WTC11 (cell line): ENCODE measurements at regions not wholly inside any gene's neighbourhood (a gene's known extent, or its start where the extent isn't known, plus 50 kb on each side); places are given as distances from the start of the nearest gene placed in this dataset.

Source experiments
- ATAC-seq: fragments of 200-7000 bp; cut with Tn5 transposase; 2 replicates; pipeline ENCODE4 v1.10.0; 2021; ENCODE audit warnings: mild to moderate bottlenecking, moderate library complexity
- CTCF ChIA-PET: fragments of 300-600 bp; sonication (Branson Sonifier 250); formaldehyde crosslinking; loops from one replicate; lab custom pipeline; 2021; ENCODE audit warnings: antibody characterized with exemption; lab: Charles Lee
- POLR2A ChIA-PET: fragments of 350-600 bp; sonication (Branson Sonifier 250); formaldehyde crosslinking; loops from one replicate; lab custom pipeline; 2021; ENCODE audit warnings: antibody characterized with exemption; lab: Charles Lee
- DNase-seq: peaks from one replicate; pipeline ENCODE4 v3.0.0; 2021; ENCODE audit warnings: low spot score
- H3K27ac Mint-ChIP-seq: 2 replicates; pipeline ENCODE4 v1.8.0; 2021; ENCODE audit warnings: mixed read lengths
- H3K27me3 Mint-ChIP-seq: 2 replicates; pipeline ENCODE4 v1.8.0; 2021; ENCODE audit warnings: low read depth, mild to moderate bottlenecking, moderate library complexity, mixed read lengths
- H3K36me3 Mint-ChIP-seq: 2 replicates; pipeline ENCODE4 v1.8.0; 2021; ENCODE audit warnings: mixed read lengths
- H3K4me1 Mint-ChIP-seq: 2 replicates; pipeline ENCODE4 v1.8.0; 2022; ENCODE audit warnings: mixed read lengths
- H3K4me3 Mint-ChIP-seq: 2 replicates; pipeline ENCODE4 v1.8.0; 2021; ENCODE audit warnings: mild to moderate bottlenecking, moderate library complexity, mixed read lengths
- H3K9me3 Mint-ChIP-seq: 2 replicates; pipeline ENCODE4 v1.8.0; 2021; ENCODE audit warnings: mixed read lengths
- CREM ChIP-seq: sonication (generic); formaldehyde crosslinking; IDR thresholded peaks from 2 replicates; pipeline ENCODE4 v1.8.1; 2022; ENCODE audit warnings: mild to moderate bottlenecking, missing genetic modification reagents, moderate library complexity
- ETV6 ChIP-seq: sonication (generic); formaldehyde crosslinking; IDR thresholded peaks from 2 replicates; pipeline ENCODE4 v1.8.1; 2022; ENCODE audit warnings: mild to moderate bottlenecking, missing genetic modification reagents
- JUN ChIP-seq: sonication (generic); formaldehyde crosslinking; IDR thresholded peaks from 2 replicates; pipeline ENCODE4 v1.8.0; 2023; ENCODE audit warnings: mild to moderate bottlenecking, missing genetic modification reagents
- KAT7 ChIP-seq: sonication (generic); formaldehyde crosslinking; IDR thresholded peaks from 2 replicates; pipeline ENCODE4 v1.8.1; 2023; ENCODE audit warnings: missing genetic modification reagents, mild to moderate bottlenecking, borderline replicate concordance
- PRRX2 ChIP-seq: fragments of 250-450 bp; sonication (Bioruptor Pico); IDR thresholded peaks from 2 replicates; pipeline ENCODE4 v1.8.0; 2021; ENCODE audit warnings: mild to moderate bottlenecking
- RORB ChIP-seq: fragments of 250-450 bp; sonication (Bioruptor Pico); IDR thresholded peaks from 2 replicates; pipeline ENCODE4 v1.9.0; 2021; ENCODE audit warnings: mild to moderate bottlenecking
- SP1 ChIP-seq: sonication (generic); formaldehyde crosslinking; conservative IDR thresholded peaks from 2 replicates; pipeline ENCODE4 v1.8.1; 2022; ENCODE audit warnings: missing genetic modification reagents
- TEAD4 ChIP-seq: sonication (generic); formaldehyde crosslinking; IDR thresholded peaks from 2 replicates; pipeline ENCODE4 v1.8.0; 2022; ENCODE audit warnings: mild to moderate bottlenecking, missing genetic modification reagents
- ZNF138 ChIP-seq: sonication (generic); formaldehyde crosslinking; conservative IDR thresholded peaks from 2 replicates; pipeline ENCODE4 v1.8.1; 2022; ENCODE audit warnings: mild to moderate bottlenecking, moderate library complexity, missing genetic modification reagents
- ZNF219 ChIP-seq: sonication (generic); formaldehyde crosslinking; IDR thresholded peaks from 2 replicates; pipeline ENCODE4 v1.8.0; 2023; ENCODE audit warnings: missing genetic modification reagents, mild to moderate bottlenecking, borderline replicate concordance
- ZNF416 ChIP-seq: fragments of 250-450 bp; sonication (Bioruptor Pico); IDR thresholded peaks from 2 replicates; pipeline ENCODE4 v1.9.0; 2021; ENCODE audit warnings: mild to moderate bottlenecking, inconsistent platforms
- TF ChIP-seq, protein P1 (sequence below): sonication (generic); formaldehyde crosslinking; IDR thresholded peaks from 2 replicates; pipeline ENCODE4 v1.8.0; 2022; ENCODE audit warnings: mild to moderate bottlenecking, missing genetic modification reagents
- TF ChIP-seq, protein P2 (sequence below): sonication (generic); formaldehyde crosslinking; IDR thresholded peaks from 2 replicates; pipeline ENCODE4 v1.8.1; 2022; ENCODE audit warnings: missing genetic modification reagents, borderline replicate concordance
- TF ChIP-seq, protein P3 (sequence below): sonication (generic); formaldehyde crosslinking; IDR thresholded peaks from 2 replicates; pipeline ENCODE4 v1.8.1; 2023; ENCODE audit warnings: mild to moderate bottlenecking, missing genetic modification reagents
- TF ChIP-seq, protein P4 (sequence below): sonication (generic); formaldehyde crosslinking; IDR thresholded peaks from 2 replicates; pipeline ENCODE4 v1.8.0; 2023; ENCODE audit warnings: missing genetic modification reagents
- TF ChIP-seq, protein P5 (sequence below): fragments of 200-600 bp; IDR thresholded peaks from 2 replicates; pipeline ENCODE4 v1.8.0; 2022; ENCODE audit warnings: antibody characterized with exemption
- TF ChIP-seq, protein P6 (sequence below): fragments of 250-450 bp; sonication (Bioruptor Pico); IDR thresholded peaks from 2 replicates; pipeline ENCODE4 v1.9.0; 2021; ENCODE audit warnings: moderate library complexity, mild to moderate bottlenecking, inconsistent platforms, borderline replicate concordance
- TF ChIP-seq, protein P7 (sequence below): fragments of 250-450 bp; sonication (Bioruptor Pico); IDR thresholded peaks from 2 replicates; pipeline ENCODE4 v2.1.2; 2022; ENCODE audit warnings: mild to moderate bottlenecking, moderate library complexity
- TF ChIP-seq, protein P8 (sequence below): sonication (generic); formaldehyde crosslinking; IDR thresholded peaks from 2 replicates; pipeline ENCODE4 v1.8.0; 2022; ENCODE audit warnings: mild to moderate bottlenecking, missing genetic modification reagents

DNA sequence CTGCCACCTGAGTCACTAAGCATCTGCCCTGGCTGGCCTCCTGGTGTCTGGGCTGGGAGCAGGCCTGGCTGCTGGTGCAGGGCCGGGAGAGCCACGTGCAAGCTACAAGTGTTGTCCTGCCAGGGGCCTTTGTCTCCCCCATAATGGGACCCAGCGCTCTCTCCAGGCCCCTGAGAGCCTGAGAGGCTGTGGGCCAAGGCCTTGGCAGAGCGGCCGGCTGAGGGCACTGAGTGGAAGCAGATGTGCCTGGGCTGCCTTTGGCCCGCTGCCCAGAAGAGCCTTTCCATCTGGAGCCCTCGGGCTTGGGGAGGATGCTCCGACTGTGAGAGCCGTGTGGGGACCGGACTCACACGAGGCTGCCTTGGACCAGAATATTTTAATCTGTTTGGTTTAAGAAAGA is 185.5 kb downstream of the RGS3 start (continued):
- TF ChIP-seq, protein P1, sequence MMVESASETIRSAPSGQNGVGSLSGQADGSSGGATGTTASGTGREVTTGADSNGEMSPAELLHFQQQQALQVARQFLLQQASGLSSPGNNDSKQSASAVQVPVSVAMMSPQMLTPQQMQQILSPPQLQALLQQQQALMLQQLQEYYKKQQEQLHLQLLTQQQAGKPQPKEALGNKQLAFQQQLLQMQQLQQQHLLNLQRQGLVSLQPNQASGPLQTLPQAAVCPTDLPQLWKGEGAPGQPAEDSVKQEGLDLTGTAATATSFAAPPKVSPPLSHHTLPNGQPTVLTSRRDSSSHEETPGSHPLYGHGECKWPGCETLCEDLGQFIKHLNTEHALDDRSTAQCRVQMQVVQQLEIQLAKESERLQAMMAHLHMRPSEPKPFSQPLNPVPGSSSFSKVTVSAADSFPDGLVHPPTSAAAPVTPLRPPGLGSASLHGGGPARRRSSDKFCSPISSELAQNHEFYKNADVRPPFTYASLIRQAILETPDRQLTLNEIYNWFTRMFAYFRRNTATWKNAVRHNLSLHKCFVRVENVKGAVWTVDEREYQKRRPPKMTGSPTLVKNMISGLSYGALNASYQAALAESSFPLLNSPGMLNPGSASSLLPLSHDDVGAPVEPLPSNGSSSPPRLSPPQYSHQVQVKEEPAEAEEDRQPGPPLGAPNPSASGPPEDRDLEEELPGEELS (CRISPR knock-in tag) = no peak
- TF ChIP-seq ZNF138 (CRISPR knock-in tag) (no peak), CREM (CRISPR knock-in tag) (no peak), PRRX2 (CRISPR knock-in tag) (no peak), RORB (CRISPR knock-in tag) (no peak), TEAD4 (CRISPR knock-in tag) (no peak)
- TF ChIP-seq, protein P2, sequence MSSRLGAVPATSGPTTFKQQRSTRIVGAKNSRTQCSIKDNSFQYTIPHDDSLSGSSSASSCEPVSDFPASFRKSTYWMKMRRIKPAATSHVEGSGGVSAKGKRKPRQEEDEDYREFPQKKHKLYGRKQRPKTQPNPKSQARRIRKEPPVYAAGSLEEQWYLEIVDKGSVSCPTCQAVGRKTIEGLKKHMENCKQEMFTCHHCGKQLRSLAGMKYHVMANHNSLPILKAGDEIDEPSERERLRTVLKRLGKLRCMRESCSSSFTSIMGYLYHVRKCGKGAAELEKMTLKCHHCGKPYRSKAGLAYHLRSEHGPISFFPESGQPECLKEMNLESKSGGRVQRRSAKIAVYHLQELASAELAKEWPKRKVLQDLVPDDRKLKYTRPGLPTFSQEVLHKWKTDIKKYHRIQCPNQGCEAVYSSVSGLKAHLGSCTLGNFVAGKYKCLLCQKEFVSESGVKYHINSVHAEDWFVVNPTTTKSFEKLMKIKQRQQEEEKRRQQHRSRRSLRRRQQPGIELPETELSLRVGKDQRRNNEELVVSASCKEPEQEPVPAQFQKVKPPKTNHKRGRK = no peak
- TF ChIP-seq, all 79 proteins: peak for 0

DNA sequence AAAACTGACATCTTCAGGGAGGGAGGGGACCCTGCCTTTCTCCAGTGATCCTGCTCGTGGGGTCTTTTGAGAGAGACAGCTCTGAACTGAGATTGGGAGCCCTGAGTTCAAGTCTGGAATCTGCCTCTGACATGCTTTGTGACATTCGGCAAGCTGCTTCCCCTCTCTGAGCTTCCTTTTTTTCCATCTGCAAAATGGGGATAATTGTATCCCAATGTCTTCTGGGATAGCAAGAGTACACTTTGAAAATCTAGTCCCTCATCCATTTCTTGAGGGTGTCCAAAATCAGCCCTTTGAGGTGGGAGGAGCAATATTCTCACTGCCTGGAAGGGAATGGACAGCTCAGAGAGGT is 186.3 kb downstream of the RGS3 start:
- peaks cover 13% of the 10 kb centered on the region for H3K4me1 Mint-ChIP-seq
- POLR2A ChIA-PET = interaction anchor here (1.2 to 2.3 kb wide), 2 partner anchors 56 to 58 kb away, joined by 4 to 5 read pairs; no protein-coding TSS in a partner anchor
- CTCF ChIA-PET = interaction anchor here (0.8 to 11.3 kb wide), 3 partner anchors 55 to 375 kb away, joined by 3 to 962 read pairs (median 5); partner anchors contain the start of genes CDC26 and PRPF4

More for the DNA sequence above, 186.3 kb downstream of the RGS3 start:
- H3K36me3 Mint-ChIP-seq = no peaks in the 10 kb centered on the region
- H3K27me3 Mint-ChIP-seq = peaks cover 71% of the 10 kb centered on the region
- DNase-seq = no peak
- TF ChIP-seq SP1 (CRISPR knock-in tag) (no peak), JUN (CRISPR knock-in tag) (no peak), ZNF416 (CRISPR knock-in tag) (no peak), ZNF219 (CRISPR knock-in tag) (no peak), TEAD4 (CRISPR knock-in tag) (no peak), ETV6 (no peak), KAT7 (CRISPR knock-in tag) (no peak), RORB (CRISPR knock-in tag) (no peak)
- TF ChIP-seq, protein P3, sequence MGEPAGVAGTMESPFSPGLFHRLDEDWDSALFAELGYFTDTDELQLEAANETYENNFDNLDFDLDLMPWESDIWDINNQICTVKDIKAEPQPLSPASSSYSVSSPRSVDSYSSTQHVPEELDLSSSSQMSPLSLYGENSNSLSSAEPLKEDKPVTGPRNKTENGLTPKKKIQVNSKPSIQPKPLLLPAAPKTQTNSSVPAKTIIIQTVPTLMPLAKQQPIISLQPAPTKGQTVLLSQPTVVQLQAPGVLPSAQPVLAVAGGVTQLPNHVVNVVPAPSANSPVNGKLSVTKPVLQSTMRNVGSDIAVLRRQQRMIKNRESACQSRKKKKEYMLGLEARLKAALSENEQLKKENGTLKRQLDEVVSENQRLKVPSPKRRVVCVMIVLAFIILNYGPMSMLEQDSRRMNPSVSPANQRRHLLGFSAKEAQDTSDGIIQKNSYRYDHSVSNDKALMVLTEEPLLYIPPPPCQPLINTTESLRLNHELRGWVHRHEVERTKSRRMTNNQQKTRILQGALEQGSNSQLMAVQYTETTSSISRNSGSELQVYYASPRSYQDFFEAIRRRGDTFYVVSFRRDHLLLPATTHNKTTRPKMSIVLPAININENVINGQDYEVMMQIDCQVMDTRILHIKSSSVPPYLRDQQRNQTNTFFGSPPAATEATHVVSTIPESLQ (CRISPR knock-in tag) = no peak
- TF ChIP-seq, protein P4, sequence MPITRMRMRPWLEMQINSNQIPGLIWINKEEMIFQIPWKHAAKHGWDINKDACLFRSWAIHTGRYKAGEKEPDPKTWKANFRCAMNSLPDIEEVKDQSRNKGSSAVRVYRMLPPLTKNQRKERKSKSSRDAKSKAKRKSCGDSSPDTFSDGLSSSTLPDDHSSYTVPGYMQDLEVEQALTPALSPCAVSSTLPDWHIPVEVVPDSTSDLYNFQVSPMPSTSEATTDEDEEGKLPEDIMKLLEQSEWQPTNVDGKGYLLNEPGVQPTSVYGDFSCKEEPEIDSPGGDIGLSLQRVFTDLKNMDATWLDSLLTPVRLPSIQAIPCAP (CRISPR knock-in tag) = no peak
- TF ChIP-seq, protein P5, sequence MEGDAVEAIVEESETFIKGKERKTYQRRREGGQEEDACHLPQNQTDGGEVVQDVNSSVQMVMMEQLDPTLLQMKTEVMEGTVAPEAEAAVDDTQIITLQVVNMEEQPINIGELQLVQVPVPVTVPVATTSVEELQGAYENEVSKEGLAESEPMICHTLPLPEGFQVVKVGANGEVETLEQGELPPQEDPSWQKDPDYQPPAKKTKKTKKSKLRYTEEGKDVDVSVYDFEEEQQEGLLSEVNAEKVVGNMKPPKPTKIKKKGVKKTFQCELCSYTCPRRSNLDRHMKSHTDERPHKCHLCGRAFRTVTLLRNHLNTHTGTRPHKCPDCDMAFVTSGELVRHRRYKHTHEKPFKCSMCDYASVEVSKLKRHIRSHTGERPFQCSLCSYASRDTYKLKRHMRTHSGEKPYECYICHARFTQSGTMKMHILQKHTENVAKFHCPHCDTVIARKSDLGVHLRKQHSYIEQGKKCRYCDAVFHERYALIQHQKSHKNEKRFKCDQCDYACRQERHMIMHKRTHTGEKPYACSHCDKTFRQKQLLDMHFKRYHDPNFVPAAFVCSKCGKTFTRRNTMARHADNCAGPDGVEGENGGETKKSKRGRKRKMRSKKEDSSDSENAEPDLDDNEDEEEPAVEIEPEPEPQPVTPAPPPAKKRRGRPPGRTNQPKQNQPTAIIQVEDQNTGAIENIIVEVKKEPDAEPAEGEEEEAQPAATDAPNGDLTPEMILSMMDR = no peak
- TF ChIP-seq, protein P6, sequence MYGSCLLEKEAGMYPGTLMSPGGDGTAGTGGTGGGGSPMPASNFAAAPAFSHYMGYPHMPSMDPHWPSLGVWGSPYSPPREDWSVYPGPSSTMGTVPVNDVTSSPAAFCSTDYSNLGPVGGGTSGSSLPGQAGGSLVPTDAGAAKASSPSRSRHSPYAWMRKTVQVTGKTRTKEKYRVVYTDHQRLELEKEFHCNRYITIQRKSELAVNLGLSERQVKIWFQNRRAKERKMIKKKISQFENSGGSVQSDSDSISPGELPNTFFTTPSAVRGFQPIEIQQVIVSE (CRISPR knock-in tag) = no peak
- TF ChIP-seq, protein P7, sequence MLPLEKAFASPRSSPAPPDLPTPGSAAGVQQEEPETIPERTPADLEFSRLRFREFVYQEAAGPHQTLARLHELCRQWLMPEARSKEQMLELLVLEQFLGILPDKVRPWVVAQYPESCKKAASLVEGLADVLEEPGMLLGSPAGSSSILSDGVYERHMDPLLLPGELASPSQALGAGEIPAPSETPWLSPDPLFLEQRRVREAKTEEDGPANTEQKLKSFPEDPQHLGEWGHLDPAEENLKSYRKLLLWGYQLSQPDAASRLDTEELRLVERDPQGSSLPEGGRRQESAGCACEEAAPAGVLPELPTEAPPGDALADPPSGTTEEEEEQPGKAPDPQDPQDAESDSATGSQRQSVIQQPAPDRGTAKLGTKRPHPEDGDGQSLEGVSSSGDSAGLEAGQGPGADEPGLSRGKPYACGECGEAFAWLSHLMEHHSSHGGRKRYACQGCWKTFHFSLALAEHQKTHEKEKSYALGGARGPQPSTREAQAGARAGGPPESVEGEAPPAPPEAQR (CRISPR knock-in tag) = no peak
- TF ChIP-seq, protein P8, sequence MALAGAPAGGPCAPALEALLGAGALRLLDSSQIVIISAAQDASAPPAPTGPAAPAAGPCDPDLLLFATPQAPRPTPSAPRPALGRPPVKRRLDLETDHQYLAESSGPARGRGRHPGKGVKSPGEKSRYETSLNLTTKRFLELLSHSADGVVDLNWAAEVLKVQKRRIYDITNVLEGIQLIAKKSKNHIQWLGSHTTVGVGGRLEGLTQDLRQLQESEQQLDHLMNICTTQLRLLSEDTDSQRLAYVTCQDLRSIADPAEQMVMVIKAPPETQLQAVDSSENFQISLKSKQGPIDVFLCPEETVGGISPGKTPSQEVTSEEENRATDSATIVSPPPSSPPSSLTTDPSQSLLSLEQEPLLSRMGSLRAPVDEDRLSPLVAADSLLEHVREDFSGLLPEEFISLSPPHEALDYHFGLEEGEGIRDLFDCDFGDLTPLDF (CRISPR knock-in tag) = no peak
- H3K4me3 Mint-ChIP-seq = no peak overlapping the region
- no peak overlapping the region for H3K27ac Mint-ChIP-seq
- H3K9me3 Mint-ChIP-seq = no peaks in the 10 kb centered on the region
- no peak for ATAC-seq
